DOHH2 (cell line): ENCODE measurements at regions not wholly inside any gene's neighbourhood (a gene's known extent, or its start where the extent isn't known, plus 50 kb on each side); places are given as distances from the start of the nearest gene placed in this dataset.

Experiments
- H3F3A ChIP-seq: fragments of 200-600 bp; sonication (generic), shearing (Covaris generic); 2 replicates; pipeline ENCODE4 v1.6.0; 2016; ENCODE audit warnings: antibody characterized with exemption, mild to moderate bottlenecking; ENCODE audit not compliant: control insufficient read depth, insufficient read depth
- H3K27ac ChIP-seq: fragments of 200-600 bp; sonication (generic); 2 replicates; pipeline ENCODE4 v1.5.1; 2014; ENCODE audit warnings: low read depth, mild to moderate bottlenecking, low read length, moderate library complexity
- H3K27me3 ChIP-seq: fragments of 200-600 bp; sonication (generic); 2 replicates; pipeline ENCODE4 v1.6.1; 2014; ENCODE audit warnings: mild to moderate bottlenecking, low read length, mixed read lengths; ENCODE audit not compliant: control insufficient read depth
- H3K36me3 ChIP-seq: fragments of 200-600 bp; sonication (generic); 2 replicates; pipeline ENCODE4 v1.6.1; 2014; ENCODE audit warnings: mild to moderate bottlenecking, low read length, moderate library complexity, mixed read lengths; ENCODE audit not compliant: control insufficient read depth
- H3K4me1 ChIP-seq: fragments of 200-600 bp; sonication (generic); 2 replicates; pipeline ENCODE4 v1.6.1; 2014; ENCODE audit warnings: mild to moderate bottlenecking, low read length, mixed read lengths; ENCODE audit not compliant: control insufficient read depth
- H3K4me2 ChIP-seq: fragments of 200-600 bp; sonication (generic); 2 replicates; pipeline ENCODE4 v1.6.0; 2014; ENCODE audit warnings: mild to moderate bottlenecking, low read length, moderate library complexity
- H3K4me3 ChIP-seq: fragments of 200-600 bp; sonication (generic); 2 replicates; pipeline ENCODE4 v1.5.1; 2014; ENCODE audit warnings: mild to moderate bottlenecking, low read length, mixed read lengths
- H3K79me2 ChIP-seq: fragments of 200-600 bp; sonication (generic); 2 replicates; pipeline ENCODE4 v1.6.1; 2014; ENCODE audit warnings: mild to moderate bottlenecking, low read length, mixed read lengths; ENCODE audit not compliant: control insufficient read depth
- H3K9me2 ChIP-seq: fragments of 200-600 bp; sonication (generic); replicated peaks from 2 replicates; pipeline ENCODE4 v1.6.1; 2014; ENCODE audit warnings: mild to moderate bottlenecking, low read length, mixed read lengths; ENCODE audit not compliant: control insufficient read depth
- H3K9me3 ChIP-seq: fragments of 200-600 bp; sonication (generic); 2 replicates; pipeline ENCODE4 v1.6.1; 2014; ENCODE audit warnings: antibody characterized with exemption, low read length, mixed read lengths; ENCODE audit not compliant: control insufficient read depth, insufficient read depth
- H4K20me1 ChIP-seq: fragments of 200-600 bp; sonication (generic); 2 replicates; pipeline ENCODE4 v1.6.0; 2014; ENCODE audit warnings: low read depth, mild to moderate bottlenecking, antibody characterized with exemption, low read length, moderate library complexity; ENCODE audit not compliant: control insufficient read depth, insufficient read depth
- EZH2phosphoT487 ChIP-seq: fragments of 200-600 bp; sonication (generic); IDR thresholded peaks from 2 replicates; pipeline ENCODE4 v1.6.1; 2017; ENCODE audit warnings: borderline replicate concordance, mild to moderate bottlenecking, antibody characterized with exemption, low read length, moderate library complexity, mixed read lengths
- TF ChIP-seq, protein P1 (sequence below): fragments of 200-600 bp; sonication (generic); IDR thresholded peaks from one replicate; pipeline ENCODE4 v1.5.1; 2014; ENCODE audit warnings: antibody characterized with exemption, mild to moderate bottlenecking, low read depth, low read length; ENCODE audit not compliant: poor library complexity, severe bottlenecking

DNA sequence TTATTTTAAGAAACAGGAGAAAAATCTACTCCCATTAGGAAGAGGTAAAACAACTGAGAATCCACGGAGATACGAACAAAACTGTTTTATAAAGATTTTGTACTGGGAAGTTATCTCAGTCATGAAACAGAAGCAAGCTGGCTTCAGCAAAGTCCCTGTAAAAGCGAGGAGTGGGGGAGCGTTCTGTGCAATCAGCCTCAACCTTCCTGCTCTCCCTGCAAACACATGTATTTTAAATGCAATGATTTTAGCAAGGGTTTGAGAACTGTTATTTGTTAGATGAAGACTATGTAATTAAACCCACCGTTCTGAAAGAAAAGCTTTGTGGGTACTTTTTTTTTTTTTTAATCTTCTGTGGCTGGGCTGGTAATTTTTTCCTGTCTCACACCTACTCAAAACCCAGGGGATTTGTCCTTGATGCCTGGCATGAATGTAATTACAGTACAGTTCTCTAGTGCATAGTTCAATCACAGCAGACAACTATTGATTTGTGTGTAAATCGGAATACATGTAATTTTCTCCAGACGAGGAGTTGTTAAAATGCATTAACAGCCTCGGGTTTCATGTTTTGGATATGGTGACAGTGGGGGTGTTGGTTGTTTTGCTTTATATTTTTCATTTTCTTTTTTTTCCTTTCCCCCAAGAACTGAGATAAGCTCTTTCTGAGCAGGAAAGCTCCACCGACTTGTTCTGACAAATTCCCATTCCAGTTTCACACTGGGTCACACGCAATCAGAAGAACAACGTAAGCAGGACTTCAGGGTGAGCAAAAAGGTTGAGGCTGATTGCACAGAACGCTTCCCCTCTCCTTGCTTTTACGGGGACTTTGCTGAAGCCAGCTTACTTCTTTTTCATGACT, 153.6 kb downstream of the PHLDA1 start:
- Histone ChIP-seq H3K4me3 (no peak overlapping the region), H3K9me3 (no peaks in the 10 kb centered on the region), H3K27me3 (peaks cover 8% of the 10 kb centered on the region; the same call in 1 of the 2 replicates), H3K36me3 (no peaks in the 10 kb centered on the region), H3K4me2 (no peak overlapping the region), H3K27ac (no peak overlapping the region), H3K9me2 (no peaks in the 10 kb centered on the region), H3F3A (no peaks in the 10 kb centered on the region), H3K79me2 (no peaks in the 10 kb centered on the region), H3K4me1 (no peaks in the 10 kb centered on the region), H4K20me1 (no peaks in the 10 kb centered on the region)
- TF ChIP-seq, protein P1, sequence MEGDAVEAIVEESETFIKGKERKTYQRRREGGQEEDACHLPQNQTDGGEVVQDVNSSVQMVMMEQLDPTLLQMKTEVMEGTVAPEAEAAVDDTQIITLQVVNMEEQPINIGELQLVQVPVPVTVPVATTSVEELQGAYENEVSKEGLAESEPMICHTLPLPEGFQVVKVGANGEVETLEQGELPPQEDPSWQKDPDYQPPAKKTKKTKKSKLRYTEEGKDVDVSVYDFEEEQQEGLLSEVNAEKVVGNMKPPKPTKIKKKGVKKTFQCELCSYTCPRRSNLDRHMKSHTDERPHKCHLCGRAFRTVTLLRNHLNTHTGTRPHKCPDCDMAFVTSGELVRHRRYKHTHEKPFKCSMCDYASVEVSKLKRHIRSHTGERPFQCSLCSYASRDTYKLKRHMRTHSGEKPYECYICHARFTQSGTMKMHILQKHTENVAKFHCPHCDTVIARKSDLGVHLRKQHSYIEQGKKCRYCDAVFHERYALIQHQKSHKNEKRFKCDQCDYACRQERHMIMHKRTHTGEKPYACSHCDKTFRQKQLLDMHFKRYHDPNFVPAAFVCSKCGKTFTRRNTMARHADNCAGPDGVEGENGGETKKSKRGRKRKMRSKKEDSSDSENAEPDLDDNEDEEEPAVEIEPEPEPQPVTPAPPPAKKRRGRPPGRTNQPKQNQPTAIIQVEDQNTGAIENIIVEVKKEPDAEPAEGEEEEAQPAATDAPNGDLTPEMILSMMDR = no peak
- no peak for TF ChIP-seq EZH2phosphoT487

DNA sequence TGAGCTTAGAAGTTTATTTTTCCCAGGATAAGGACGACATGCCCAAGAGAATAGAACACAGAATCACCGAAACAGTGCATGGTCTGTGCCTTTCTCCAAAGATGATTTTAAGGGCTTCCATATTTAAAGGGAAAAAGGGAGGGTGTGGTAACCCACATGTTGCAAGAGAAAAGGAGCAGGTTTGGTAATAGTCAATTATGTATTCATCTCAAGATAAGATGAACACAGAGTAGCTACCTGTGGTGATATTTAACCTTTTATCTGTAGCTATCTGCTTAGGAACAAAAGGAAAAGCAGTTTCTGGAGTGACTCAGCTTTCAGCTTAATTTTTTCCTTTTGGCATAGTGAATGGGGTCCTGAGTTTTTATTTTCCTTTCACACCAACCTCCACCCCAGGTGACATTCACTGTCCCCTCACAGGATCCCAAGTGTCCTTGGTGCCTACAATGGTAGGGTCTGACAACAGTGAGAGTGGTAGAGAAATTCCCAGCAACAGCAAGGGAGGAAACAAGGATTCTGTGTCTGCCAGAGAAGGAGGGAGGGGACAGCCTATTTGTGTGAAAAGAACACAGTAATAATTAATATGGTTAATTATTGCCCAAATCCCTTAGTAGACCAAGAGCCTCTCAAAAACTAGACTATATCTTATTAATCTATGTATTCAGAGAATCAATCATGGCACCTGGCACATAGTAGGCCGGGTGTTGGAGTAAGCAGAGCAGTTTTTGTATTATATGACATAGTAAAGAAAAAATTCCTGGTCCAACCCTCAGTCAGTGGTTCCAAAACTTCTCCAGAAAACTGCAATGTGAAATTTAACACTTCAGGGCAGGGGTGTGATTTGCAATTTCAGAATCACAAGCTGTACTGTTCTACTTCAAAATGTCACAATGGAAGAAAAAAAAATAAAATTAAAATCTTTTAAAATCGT, 154.5 kb downstream of the PHLDA1 start:
- TF ChIP-seq EZH2phosphoT487 = no peak
- TF ChIP-seq, protein P1 = no peak
- H3K79me2 ChIP-seq = no peaks in the 10 kb centered on the region
- no peaks in the 10 kb centered on the region for H4K20me1 ChIP-seq
- no peak overlapping the region for H3K27ac ChIP-seq
- H3K4me2 ChIP-seq = no peak overlapping the region
- no peaks in the 10 kb centered on the region for H3K9me2 ChIP-seq
- H3K9me3 ChIP-seq = no peaks in the 10 kb centered on the region
- no peaks in the 10 kb centered on the region for H3K4me1 ChIP-seq
- no peaks in the 10 kb centered on the region for H3K36me3 ChIP-seq
- no peaks in the 10 kb centered on the region for H3F3A ChIP-seq
- H3K27me3 ChIP-seq = 0 out of 2 replicates have a peak, but pooled peaks cover 5% of the 10 kb centered on the region
- H3K4me3 ChIP-seq = no peak overlapping the region

DNA sequence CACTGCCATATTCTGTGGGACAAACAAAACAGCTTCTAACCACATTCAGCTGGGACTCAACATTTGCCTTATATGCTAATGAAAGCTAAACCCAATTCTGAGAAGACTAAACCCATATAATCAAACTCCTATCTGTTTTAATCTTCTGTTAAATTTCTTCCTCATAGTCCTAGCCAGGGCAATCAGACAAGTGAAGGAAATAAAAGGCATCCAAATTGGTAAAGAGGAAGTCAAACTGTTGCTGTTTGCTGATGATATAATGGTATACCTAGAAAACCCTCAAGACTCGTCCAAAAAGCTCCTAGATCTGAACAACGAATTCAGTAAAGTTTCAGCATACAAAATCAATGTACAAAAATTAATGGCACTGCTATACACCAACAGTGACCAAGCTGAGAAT, 157.1 kb downstream of the PHLDA1 start:
- no peak overlapping the region for H3K27ac ChIP-seq
- no peaks in the 10 kb centered on the region for H3K79me2 ChIP-seq
- no peak for TF ChIP-seq EZH2phosphoT487
- TF ChIP-seq, protein P1 = no peak

More for the DNA sequence above, 157.1 kb downstream of the PHLDA1 start:
- no peak overlapping the region for H3K4me2 ChIP-seq
- no peaks in the 10 kb centered on the region for H3F3A ChIP-seq
- no peaks in the 10 kb centered on the region for H3K27me3 ChIP-seq
- H3K9me3 ChIP-seq = no peaks in the 10 kb centered on the region
- no peak overlapping the region for H3K4me3 ChIP-seq
- no peaks in the 10 kb centered on the region for H3K4me1 ChIP-seq
- H3K9me2 ChIP-seq = no peaks in the 10 kb centered on the region
- no peaks in the 10 kb centered on the region for H3K36me3 ChIP-seq
- no peaks in the 10 kb centered on the region for H4K20me1 ChIP-seq
